Spleen (tissue), 7 donors: ENCODE measurements at regions not wholly inside any gene's neighbourhood (a gene's known extent, or its start where the extent isn't known, plus 50 kb on each side); places are given as distances from the start of the nearest gene placed in this dataset.
A peak's percentile ranks its signal among the peaks of the same experiment; 100 is the strongest.

Experiments
- CTCF ChIP-seq, 11 experiments: fragments of 200-600 bp in 7 of 11; fragments of 450-650 bp in 4 of 11; sonication (generic) in 4 of 11; IDR thresholded peaks in 8 of 11; conservative IDR thresholded peaks in 3 of 11; 1 replicate in 7 of 11; 2 replicates in 4 of 11; pipeline versions ENCODE4 v1.4.0 to v1.8.0; 2016 to 2021; ENCODE audit warnings: antibody characterized with exemption in 11 of 11, inconsistent platforms in 4 of 11, mild to moderate bottlenecking in 1 of 11
- POLR2A ChIP-seq, 3 donors: fragments of 450-650 bp; IDR thresholded peaks; one replicate each; pipeline ENCODE4 v1.5.1; 2017; ENCODE audit warnings: antibody characterized with exemption in 3 of 3, mild to moderate bottlenecking in 1 of 3
- POLR2AphosphoS5 ChIP-seq, 3 donors: sonication (generic); formaldehyde crosslinking; IDR thresholded peaks; one replicate each; pipeline ENCODE4 v1.5.1; 2017; ENCODE audit warnings: antibody characterized with exemption in 3 of 3
- donor health status: DM: no; HTN: no; CAD: no; lungs with moderate emphysema.
- donor health status: DM: no; HTN: no; CAD: no.
- donor health status: DM: no; HTN: no; CAD: no.

DNA sequence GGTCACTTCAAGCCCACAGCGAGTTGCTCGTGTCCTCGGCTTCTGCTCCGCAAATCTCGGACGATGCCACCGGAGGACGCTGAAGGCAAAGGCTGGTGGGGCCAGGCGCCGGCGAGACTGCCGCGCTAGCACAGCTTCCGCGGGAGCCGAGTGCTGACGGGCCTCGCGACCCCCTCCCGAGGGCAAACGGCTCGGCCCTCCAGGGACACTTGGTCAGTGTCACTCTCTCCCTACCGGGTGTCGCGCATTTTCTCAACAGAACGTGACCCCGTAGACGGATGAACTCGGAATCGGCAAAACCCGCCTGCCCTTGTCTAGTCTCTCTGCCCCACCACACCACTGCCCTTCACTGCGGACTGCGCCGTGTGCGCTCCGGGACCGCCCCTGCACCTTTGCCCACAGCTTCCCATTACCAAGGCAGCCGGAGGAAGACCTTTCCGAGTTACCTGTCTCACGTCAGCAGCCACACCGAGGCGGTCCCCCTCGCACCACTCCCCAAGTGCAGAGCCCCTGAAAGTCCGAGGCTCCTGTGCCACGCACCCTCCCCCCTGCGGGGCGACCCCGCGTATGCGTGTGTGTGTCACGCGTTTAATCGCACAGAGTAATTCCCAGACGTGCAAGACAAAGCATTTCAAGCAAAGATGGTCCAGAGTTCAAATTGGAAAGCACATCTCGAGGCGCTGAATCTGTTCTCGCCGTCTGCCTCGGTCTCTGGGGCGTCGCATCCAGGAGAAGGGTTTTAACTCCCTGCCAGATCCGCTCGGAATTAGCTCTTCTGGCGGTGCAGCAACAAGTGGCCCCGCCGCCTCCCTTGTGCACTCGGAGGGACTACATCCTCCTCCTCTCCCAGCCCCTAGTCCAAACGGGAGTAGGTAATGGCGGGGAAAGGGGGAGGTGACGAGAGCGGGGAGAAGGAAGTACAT lies 245.0 kb upstream of the TOPAZ1 start:
- peak in 1 of 11 experiments; percentile 4 for TF ChIP-seq CTCF (IDR thresholded peaks at IDR 0.05 in 8 of 11, conservative IDR thresholded peaks at IDR 0.05 in 3 of 11)
- TF ChIP-seq POLR2A (IDR thresholded peaks at IDR 0.05) = no peak
- TF ChIP-seq POLR2AphosphoS5 (IDR thresholded peaks at IDR 0.05) = peak in 1 of 3 donors; percentile 38
